Peyer's patch (tissue), 4 donors: ENCODE measurements at regions not wholly inside any gene's neighbourhood (a gene's known extent, or its start where the extent isn't known, plus 50 kb on each side); places are given as distances from the start of the nearest gene placed in this dataset.

ENCODE experiments used
- POLR2A ChIP-seq, 2 donors: fragments of 450-650 bp; IDR thresholded peaks; one replicate each; pipeline ENCODE4 v1.5.1; 2017; ENCODE audit warnings: antibody characterized with exemption in 2 of 2, mild to moderate bottlenecking in 2 of 2, moderate library complexity in 2 of 2
- TF ChIP-seq, protein P1 (sequence below), 6 experiments: fragments of 450-650 bp in 4 of 6; fragments of 200-600 bp in 2 of 6; sonication (generic) in 1 of 6; IDR thresholded peaks; one replicate each; pipeline ENCODE4 v1.5.1; 2017 to 2019; ENCODE audit warnings: antibody characterized with exemption in 6 of 6, mild to moderate bottlenecking in 3 of 6, moderate library complexity in 1 of 6

DNA sequence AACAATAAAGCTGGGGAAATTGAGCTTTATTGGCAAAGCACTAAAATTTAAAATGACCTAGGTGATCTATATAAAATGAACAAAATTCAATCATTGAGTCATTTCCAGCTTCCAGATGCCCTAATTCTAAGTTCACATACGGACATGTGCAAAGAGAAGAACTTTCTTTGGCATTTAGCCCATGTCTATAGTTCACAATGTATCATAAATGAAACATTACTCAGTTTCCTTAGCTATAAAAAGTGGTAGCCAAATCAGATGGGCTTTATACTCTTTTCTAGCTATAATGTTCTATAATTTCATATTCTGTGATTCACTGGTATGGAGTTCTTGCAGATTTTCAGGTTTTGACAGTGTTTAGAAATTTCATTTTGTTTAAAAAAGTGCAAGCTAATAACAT, 327.4 kb downstream of the KCTD8 start:
- TF ChIP-seq POLR2A (IDR thresholded peaks at IDR 0.05) = no peak
- TF ChIP-seq, protein P1, sequence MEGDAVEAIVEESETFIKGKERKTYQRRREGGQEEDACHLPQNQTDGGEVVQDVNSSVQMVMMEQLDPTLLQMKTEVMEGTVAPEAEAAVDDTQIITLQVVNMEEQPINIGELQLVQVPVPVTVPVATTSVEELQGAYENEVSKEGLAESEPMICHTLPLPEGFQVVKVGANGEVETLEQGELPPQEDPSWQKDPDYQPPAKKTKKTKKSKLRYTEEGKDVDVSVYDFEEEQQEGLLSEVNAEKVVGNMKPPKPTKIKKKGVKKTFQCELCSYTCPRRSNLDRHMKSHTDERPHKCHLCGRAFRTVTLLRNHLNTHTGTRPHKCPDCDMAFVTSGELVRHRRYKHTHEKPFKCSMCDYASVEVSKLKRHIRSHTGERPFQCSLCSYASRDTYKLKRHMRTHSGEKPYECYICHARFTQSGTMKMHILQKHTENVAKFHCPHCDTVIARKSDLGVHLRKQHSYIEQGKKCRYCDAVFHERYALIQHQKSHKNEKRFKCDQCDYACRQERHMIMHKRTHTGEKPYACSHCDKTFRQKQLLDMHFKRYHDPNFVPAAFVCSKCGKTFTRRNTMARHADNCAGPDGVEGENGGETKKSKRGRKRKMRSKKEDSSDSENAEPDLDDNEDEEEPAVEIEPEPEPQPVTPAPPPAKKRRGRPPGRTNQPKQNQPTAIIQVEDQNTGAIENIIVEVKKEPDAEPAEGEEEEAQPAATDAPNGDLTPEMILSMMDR (IDR thresholded peaks at IDR 0.05) = no peak
